ENCODE measurements at regions not wholly inside any gene's neighbourhood (a gene's known extent, or its start where the extent isn't known, plus 50 kb on each side); places are given as distances from the start of the nearest gene placed in this dataset.

GRCh38 chr7:25495342-25496250 lies 267.3 kb upstream of the NPVF start:
- H3K4me1 ChIP-seq: peaks cover 9% of the 10 kb centered on the region
- no peaks in the 10 kb centered on the region for H3K9me3 ChIP-seq
- H3K4me3 ChIP-seq: no peak overlapping the region
- H3K27ac ChIP-seq: peak overlapping the region in 1 of 2 donors; percentile 17
- WGBS, 2 donors: 40 to 59% methylated on average over 11 of the region's 11 CpGs
- peak; percentile 55 for DNase-seq
- no peaks in the 10 kb centered on the region for H3K36me3 ChIP-seq (ENCODE audit: low read depth, missing control alignments)
- intact Hi-C loops (cut with DNase I; ENCODE audit: low total_unique reads): no loop called here
- no peaks in the 10 kb centered on the region for H3K27me3 ChIP-seq
- TF ChIP-seq CTCF (IDR thresholded peaks at IDR 0.05): no peak
- no peak for TF ChIP-seq POLR2A (IDR thresholded peaks at IDR 0.05)

GRCh38 chr7:25496476-25497368 lies 268.4 kb upstream of the NPVF start:
- TF ChIP-seq CTCF (IDR thresholded peaks at IDR 0.05): no peak
- no peak for TF ChIP-seq POLR2A (IDR thresholded peaks at IDR 0.05)
- intact Hi-C loops (cut with DNase I; ENCODE audit: low total_unique reads): no loop called here
- Histone ChIP-seq H3K4me3 (no peak overlapping the region), H3K9me3 (no peaks in the 10 kb centered on the region), H3K36me3 (ENCODE audit: low read depth, missing control alignments) (no peaks in the 10 kb centered on the region), H3K27me3 (no peaks in the 10 kb centered on the region), H3K4me1 (peaks cover 9% of the 10 kb centered on the region), H3K27ac (no peak overlapping the region)
- DNase-seq: no peak
- WGBS, 2 donors: 43 to 52% methylated on average over 11 of the region's 11 CpGs

GRCh38 chr7:25500393-25500921 lies 272.2 kb upstream of the NPVF start:
- H3K36me3 ChIP-seq (ENCODE audit: low read depth, missing control alignments): no peaks in the 10 kb centered on the region
- peaks cover 2% of the 10 kb centered on the region for H3K4me1 ChIP-seq
- intact Hi-C loops (cut with DNase I; ENCODE audit: low total_unique reads): no loop called here
- no peak overlapping the region for H3K4me3 ChIP-seq
- 49 to 60% methylated on average over 4 of the region's 4 CpGs for WGBS, 2 donors
- H3K27me3 ChIP-seq: no peaks in the 10 kb centered on the region
- no peak for DNase-seq
- no peak overlapping the region for H3K27ac ChIP-seq
- H3K9me3 ChIP-seq: no peaks in the 10 kb centered on the region
- TF ChIP-seq CTCF (IDR thresholded peaks at IDR 0.05): no peak
- no peak for TF ChIP-seq POLR2A (IDR thresholded peaks at IDR 0.05)

GRCh38 chr7:25503306-25503705 lies 275.0 kb upstream of the NPVF start:
- H3K27me3 ChIP-seq: no peaks in the 10 kb centered on the region
- intact Hi-C loops (cut with DNase I; ENCODE audit: low total_unique reads): no loop called here
- no peak overlapping the region for H3K27ac ChIP-seq
- no peak for TF ChIP-seq CTCF (IDR thresholded peaks at IDR 0.05)
- TF ChIP-seq POLR2A (IDR thresholded peaks at IDR 0.05): no peak
- no peaks in the 10 kb centered on the region for H3K9me3 ChIP-seq
- DNase-seq: no peak
- H3K4me3 ChIP-seq: no peak overlapping the region
- H3K4me1 ChIP-seq: no peaks in the 10 kb centered on the region
- WGBS, 2 donors: 82 to 83% methylated on average over 2 of the region's 2 CpGs
- no peaks in the 10 kb centered on the region for H3K36me3 ChIP-seq (ENCODE audit: low read depth, missing control alignments)

Data from testis (tissue), 2 donors.